ENCODE measurements at regions not wholly inside any gene's neighbourhood (a gene's known extent, or its start where the extent isn't known, plus 50 kb on each side); places are given as distances from the start of the nearest gene placed in this dataset.

DNA sequence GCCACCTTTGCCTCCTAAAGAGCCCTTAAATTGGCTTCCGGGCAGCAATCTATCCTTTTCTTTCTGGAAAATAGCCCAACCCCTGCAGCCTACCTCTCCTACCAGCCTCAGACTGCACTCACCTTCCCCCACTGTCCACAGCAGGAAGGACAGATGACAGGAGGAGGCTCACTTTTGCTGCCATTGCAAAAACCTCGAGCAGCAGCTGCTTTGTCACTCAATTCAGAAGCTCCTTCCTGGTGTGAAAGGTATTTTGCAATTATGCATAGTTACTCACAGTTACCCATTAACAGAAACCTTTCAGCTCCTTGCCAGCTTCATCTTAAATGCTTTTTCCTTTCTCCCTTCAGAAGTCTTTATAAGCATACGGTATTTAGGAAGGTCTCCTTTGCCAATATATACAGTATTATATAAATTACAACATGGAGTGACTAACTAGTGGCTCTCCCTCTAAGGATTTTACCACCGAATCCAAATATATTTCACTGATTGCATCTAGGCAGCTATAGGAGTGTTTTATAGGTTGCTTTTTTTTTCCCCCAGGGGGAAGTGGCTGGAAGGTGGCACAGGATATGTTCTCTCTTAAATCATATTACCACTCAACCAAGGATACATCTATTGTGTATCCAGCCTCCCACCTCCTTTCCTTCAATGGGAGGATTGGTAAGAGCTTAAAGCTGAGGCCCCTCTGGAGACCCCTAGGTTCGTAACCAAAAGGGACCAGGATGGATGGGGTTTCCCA is 142.1 kb upstream of the IPO9 start:
- intact Hi-C loops (cut with micrococcal nuclease; ENCODE audit: unreplicated experiment) (no loop called here), in situ Hi-C loops (cut with MboI) (no loop called here)
- no TSS peak for BruUV-seq (replicated peaks)
- Histone ChIP-seq H3K36me3 (ENCODE audit: control insufficient read depth in 2 of 2, insufficient read depth in 2 of 2, low read length in 1 of 2) (no peaks in the 10 kb centered on the region), H3K4me2 (ENCODE audit: control insufficient read depth, insufficient read depth) (no peak overlapping the region), H3K4me3 (no peak overlapping the region), H4K20me1 (ENCODE audit: control insufficient read depth, insufficient read depth) (no peaks in the 10 kb centered on the region), H3K27ac (ENCODE audit: control insufficient read depth, insufficient read depth) (no peak overlapping the region), H3K9me3 (replicated peaks; ENCODE audit: control insufficient read depth, insufficient read depth, low read length) (no peaks in the 10 kb centered on the region), H3K27me3 (replicated peaks in 1 of 2; ENCODE audit: control insufficient read depth in 2 of 2, insufficient read depth in 2 of 2, low read length in 1 of 2) (no peaks in the 10 kb centered on the region; a peak in 4 of 4 replicates), H3K9ac (ENCODE audit: control insufficient read depth, insufficient read depth, low read length) (no peak overlapping the region), H3K4me1 (ENCODE audit: control insufficient read depth, insufficient read depth, low read length) (no peaks in the 10 kb centered on the region), H2AFZ (ENCODE audit: control insufficient read depth, low read depth, low read length) (no peak overlapping the region), H3K79me2 (ENCODE audit: control insufficient read depth, insufficient read depth, low read length) (no peaks in the 10 kb centered on the region)
- DNase-seq (ENCODE audit: low read depth, low spot score): no peak
- TF ChIP-seq NRF1 (conservative IDR thresholded peaks at IDR 0.05; ENCODE audit: low read depth, low read length): no peak
- no peak for TF ChIP-seq TARDBP (IDR thresholded peaks at IDR 0.05; ENCODE audit: borderline replicate concordance)
- TF ChIP-seq TCF3 (IDR thresholded peaks at IDR 0.05; ENCODE audit: borderline replicate concordance, insufficient read depth, low read depth, low read length): no peak
- no peak for TF ChIP-seq POU2F2 (IDR thresholded peaks at IDR 0.05; ENCODE audit: borderline replicate concordance, low read depth, low read length)
- TF ChIP-seq CEBPB (IDR thresholded peaks at IDR 0.05; ENCODE audit: borderline replicate concordance in 1 of 2, low read depth in 2 of 2, low read length in 2 of 2): no peak
- TF ChIP-seq, protein P1, sequence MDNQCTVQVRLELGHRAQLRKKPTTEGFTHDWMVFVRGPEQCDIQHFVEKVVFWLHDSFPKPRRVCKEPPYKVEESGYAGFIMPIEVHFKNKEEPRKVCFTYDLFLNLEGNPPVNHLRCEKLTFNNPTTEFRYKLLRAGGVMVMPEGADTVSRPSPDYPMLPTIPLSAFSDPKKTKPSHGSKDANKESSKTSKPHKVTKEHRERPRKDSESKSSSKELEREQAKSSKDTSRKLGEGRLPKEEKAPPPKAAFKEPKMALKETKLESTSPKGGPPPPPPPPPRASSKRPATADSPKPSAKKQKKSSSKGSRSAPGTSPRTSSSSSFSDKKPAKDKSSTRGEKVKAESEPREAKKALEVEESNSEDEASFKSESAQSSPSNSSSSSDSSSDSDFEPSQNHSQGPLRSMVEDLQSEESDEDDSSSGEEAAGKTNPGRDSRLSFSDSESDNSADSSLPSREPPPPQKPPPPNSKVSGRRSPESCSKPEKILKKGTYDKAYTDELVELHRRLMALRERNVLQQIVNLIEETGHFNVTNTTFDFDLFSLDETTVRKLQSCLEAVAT (IDR thresholded peaks at IDR 0.05): no peak
- no peak for TF ChIP-seq POLR2AphosphoS5 (IDR thresholded peaks at IDR 0.05; ENCODE audit: low read length)
- WGBS (ENCODE audit: insufficient coverage, insufficient replicate concordance, low lambda C conversion rate, missing lambda C conversion rate): 9% methylated on average over 5 of the region's 5 CpGs
- ChIA-PET RAD21 (ENCODE audit: unreplicated experiment) (no interaction called here), POLR2A (no interaction called here), CTCF (interaction anchor here (1.8 kb wide), 1 partner anchor 22 kb away, joined by 5 read pairs; no protein-coding TSS in a partner anchor), SMC1A (ENCODE audit: uncharacterized antibody, unreplicated experiment) (interaction anchor here (0.6 to 1.3 kb wide), 3 partner anchors 10 to 65 kb away, joined by 3 to 4 read pairs (median 3); no protein-coding TSS in a partner anchor)
- ATAC-seq: no peak
- FAIRE-seq: no peak

All from GM12878 (cell line).